ENCODE measurements at regions not wholly inside any gene's neighbourhood (a gene's known extent, or its start where the extent isn't known, plus 50 kb on each side); places are given as distances from the start of the nearest gene placed in this dataset.

DNA sequence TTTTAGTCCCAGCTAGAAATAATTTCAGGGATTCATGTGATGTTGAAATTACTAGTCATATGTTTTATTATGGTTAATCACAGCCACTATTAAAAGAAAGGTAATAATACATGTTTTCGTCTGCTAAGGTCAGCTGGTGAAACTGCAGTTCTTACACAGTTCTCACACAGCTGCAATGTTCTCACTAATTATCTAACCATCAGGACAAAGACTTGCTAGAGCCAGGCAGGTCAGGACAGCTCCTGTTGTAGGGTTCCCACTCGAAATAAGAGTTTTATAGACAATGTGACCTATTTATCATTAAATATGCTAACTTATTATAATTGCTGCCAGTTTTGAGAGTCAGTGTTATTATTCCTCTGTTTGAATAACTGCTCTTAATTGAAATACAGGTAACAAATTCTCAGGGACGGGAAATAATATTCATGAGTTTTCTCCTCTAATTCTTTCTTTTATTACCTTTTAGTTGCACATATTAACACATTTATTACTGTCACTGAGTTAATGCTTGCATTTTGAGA, 97.9 kb downstream of the GJA1 start:
- intact Hi-C loops (cut with DNase I): no loop called here
- Histone ChIP-seq H3K36me3 (no peaks in the 10 kb centered on the region), H3K27me3 (no peaks in the 10 kb centered on the region), H3K9me3 (no peaks in the 10 kb centered on the region), H3K27ac (no peak overlapping the region), H3K4me3 (no peak overlapping the region), H3K4me1 (no peaks in the 10 kb centered on the region)
- DNase-seq (ENCODE audit: low spot score in 2 of 2): no peak
- TF ChIP-seq, protein P1, sequence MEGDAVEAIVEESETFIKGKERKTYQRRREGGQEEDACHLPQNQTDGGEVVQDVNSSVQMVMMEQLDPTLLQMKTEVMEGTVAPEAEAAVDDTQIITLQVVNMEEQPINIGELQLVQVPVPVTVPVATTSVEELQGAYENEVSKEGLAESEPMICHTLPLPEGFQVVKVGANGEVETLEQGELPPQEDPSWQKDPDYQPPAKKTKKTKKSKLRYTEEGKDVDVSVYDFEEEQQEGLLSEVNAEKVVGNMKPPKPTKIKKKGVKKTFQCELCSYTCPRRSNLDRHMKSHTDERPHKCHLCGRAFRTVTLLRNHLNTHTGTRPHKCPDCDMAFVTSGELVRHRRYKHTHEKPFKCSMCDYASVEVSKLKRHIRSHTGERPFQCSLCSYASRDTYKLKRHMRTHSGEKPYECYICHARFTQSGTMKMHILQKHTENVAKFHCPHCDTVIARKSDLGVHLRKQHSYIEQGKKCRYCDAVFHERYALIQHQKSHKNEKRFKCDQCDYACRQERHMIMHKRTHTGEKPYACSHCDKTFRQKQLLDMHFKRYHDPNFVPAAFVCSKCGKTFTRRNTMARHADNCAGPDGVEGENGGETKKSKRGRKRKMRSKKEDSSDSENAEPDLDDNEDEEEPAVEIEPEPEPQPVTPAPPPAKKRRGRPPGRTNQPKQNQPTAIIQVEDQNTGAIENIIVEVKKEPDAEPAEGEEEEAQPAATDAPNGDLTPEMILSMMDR (IDR thresholded peaks at IDR 0.05): no peak

DNA sequence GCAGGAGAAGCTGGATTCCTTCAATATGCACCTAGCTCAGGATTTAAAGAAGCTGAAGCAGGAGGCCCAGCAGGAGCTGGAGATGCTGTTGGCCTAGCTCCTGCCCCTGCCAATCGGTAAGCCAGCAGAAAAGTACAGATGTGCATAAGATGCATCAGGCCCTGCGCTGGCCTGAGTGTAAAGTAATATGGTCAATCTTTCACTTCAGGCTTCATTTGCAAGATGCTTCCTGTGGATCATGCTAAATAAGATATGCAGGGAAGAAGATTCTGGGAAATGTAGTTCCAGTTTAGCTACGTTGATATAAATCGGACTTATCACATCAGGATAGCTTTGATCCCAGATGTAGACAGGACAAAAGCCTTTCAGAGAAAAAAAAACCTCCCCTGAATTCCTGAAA, 100.3 kb downstream of the GJA1 start:
- H3K4me3 ChIP-seq: no peak overlapping the region
- no peaks in the 10 kb centered on the region for H3K27me3 ChIP-seq
- no peaks in the 10 kb centered on the region for H3K36me3 ChIP-seq
- DNase-seq (ENCODE audit: low spot score in 2 of 2): no peak
- H3K27ac ChIP-seq: no peak overlapping the region
- H3K4me1 ChIP-seq: no peaks in the 10 kb centered on the region
- TF ChIP-seq, protein P1 (IDR thresholded peaks at IDR 0.05): no peak
- no peaks in the 10 kb centered on the region for H3K9me3 ChIP-seq
- intact Hi-C loops (cut with DNase I): no loop called here

DNA sequence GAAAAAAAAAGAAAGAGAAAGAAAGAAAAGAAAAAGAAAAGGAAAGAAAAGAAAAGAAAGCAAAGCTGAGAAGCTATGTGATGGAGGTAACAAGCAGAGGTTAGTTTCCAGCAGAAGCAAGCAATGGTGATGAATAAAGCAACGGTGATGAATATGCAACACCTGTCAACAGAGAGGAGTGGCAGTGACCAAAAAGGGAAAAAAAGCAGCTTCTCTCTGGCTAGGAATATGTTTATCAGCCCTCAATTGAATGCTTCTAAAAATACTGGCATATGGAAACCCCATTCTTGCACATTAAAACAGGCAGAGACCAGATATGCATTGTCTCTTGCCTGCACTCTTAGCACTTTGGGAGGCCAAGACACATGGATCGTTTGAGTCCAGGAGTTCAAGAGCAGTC, 100.9 kb downstream of the GJA1 start:
- intact Hi-C loops (cut with DNase I): no loop called here

DNA sequence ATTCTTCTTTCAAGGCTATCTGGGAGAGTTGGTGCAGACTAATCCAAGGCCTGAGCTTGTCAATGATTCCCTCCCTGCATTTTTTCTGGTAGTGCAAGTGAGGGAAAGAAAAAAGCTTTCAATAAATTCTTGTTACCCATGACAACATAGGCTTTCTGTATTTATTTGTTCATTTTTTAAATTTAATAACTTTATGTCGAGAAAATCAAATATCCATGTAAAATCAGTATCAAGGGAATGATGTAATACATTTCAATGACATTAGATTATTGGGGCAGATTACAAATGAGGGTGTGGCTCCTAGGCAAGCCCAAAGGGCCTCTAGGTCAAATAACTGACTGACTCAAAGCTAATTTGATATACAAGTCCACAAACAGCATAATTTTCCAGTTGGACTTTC, 104.0 kb downstream of the GJA1 start:
- intact Hi-C loops (cut with DNase I): no loop called here
- Histone ChIP-seq H3K27ac (no peak overlapping the region), H3K9me3 (no peaks in the 10 kb centered on the region), H3K4me3 (no peak overlapping the region), H3K36me3 (no peaks in the 10 kb centered on the region), H3K27me3 (no peaks in the 10 kb centered on the region), H3K4me1 (no peaks in the 10 kb centered on the region)
- TF ChIP-seq, protein P1 (IDR thresholded peaks at IDR 0.05): no peak
- no peak for DNase-seq (ENCODE audit: low spot score in 2 of 2)

More for the DNA sequence above, 100.9 kb downstream of the GJA1 start:
- no peak for DNase-seq (ENCODE audit: low spot score in 2 of 2)
- no peaks in the 10 kb centered on the region for H3K27me3 ChIP-seq
- H3K9me3 ChIP-seq: no peaks in the 10 kb centered on the region
- H3K4me3 ChIP-seq: no peak overlapping the region
- no peak overlapping the region for H3K27ac ChIP-seq
- TF ChIP-seq, protein P1 (IDR thresholded peaks at IDR 0.05): no peak
- no peaks in the 10 kb centered on the region for H3K36me3 ChIP-seq
- H3K4me1 ChIP-seq: no peaks in the 10 kb centered on the region

DNA sequence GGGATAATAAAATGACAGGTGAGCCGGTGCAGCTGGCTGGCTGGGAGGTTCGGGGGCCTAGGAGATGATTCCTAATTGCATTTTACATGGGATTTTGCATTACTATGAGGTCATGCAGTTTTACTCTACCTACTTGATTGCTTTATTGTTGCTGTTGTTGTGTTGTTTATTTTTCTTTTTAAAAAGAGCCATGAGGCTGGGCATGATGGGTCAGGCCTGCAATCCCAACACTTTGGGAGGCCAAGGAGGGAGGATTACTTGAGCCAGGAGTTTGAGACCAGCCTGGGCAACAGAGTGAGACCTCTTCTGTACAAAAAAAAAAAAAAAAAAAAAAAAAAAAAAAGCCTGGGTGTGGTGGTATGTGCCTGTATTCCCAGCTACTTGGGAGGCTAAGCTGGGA, 104.8 kb downstream of the GJA1 start:
- Histone ChIP-seq H3K27ac (no peak overlapping the region), H3K4me1 (peaks cover 2% of the 10 kb centered on the region in 2 donors), H3K4me3 (no peak overlapping the region), H3K9me3 (no peaks in the 10 kb centered on the region), H3K27me3 (no peaks in the 10 kb centered on the region), H3K36me3 (no peaks in the 10 kb centered on the region)
- TF ChIP-seq, protein P1 (IDR thresholded peaks at IDR 0.05): no peak
- DNase-seq (ENCODE audit: low spot score in 2 of 2): no peak
- intact Hi-C loops (cut with DNase I): loop anchor here (5.0 kb wide), 1 partner anchor 103 kb away; the partner anchor contains the start of gene GJA1

DNA sequence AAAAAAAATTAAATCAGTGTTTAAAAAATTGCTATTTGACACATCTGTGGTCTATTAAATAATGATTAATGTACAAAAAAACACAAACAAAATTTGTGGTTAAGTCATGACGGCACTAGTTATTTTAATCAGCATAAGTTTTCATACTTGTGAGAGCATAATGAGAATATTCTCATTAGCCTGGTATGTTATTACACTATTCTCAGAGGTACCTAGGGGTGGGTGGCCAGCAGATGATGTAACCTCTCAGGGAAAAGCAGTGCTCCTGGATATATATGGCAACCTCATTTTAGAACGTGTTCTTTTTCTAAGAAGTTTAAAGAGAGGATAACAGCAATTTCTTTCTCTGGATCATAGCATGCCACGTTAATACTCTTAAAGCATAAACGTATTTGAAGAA, 109.2 kb downstream of the GJA1 start:
- Histone ChIP-seq H3K4me3 (no peak overlapping the region), H3K9me3 (no peaks in the 10 kb centered on the region), H3K36me3 (no peaks in the 10 kb centered on the region), H3K27me3 (no peaks in the 10 kb centered on the region), H3K4me1 (peaks cover 3 to 8% of the 10 kb centered on the region in 2 donors), H3K27ac (peak overlapping the region; percentile 74 to 79)
- TF ChIP-seq, protein P1 (IDR thresholded peaks at IDR 0.05): no peak
- DNase-seq (ENCODE audit: low spot score in 2 of 2): no peak
- intact Hi-C loops (cut with DNase I): loop anchor here (5.0 kb wide), 2 partner anchors 52 to 107 kb away; partner anchors contain the start of gene GJA1

All from ascending aorta (tissue), 2 donors.